ENCODE measurements at regions not wholly inside any gene's neighbourhood (a gene's known extent, or its start where the extent isn't known, plus 50 kb on each side); places are given as distances from the start of the nearest gene placed in this dataset.

DNA sequence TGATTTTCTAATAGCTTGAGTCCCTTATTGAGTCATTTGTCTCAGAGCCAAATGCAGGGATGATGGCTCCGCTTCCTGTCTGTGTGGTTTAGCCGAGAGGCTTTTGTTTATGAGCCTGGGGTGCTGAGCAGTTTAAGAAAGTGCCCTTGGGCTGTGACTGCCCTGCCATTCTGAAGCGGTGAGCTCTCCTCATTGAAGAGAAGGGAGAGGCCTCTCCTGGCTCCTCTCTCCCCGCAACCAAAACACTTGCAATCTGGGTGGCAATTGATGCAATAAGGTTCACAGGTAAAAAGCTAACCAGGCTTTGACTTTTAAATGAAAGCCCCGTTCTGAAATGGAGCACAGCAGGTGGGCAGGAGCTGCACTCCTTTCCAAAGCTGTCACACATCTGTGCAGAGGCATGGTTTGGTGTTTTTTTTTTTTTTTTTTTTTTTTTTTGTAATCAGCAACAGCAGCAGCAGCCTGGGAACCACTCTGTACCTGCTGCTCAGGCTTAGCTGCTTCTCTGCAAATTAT is 403.7 kb downstream of the SIPA1L2 start:
- H3K4me1 ChIP-seq (replicated peaks in 1 of 4; ENCODE audit: control insufficient read depth in 3 of 4, insufficient read depth in 4 of 4, low read length in 3 of 4), result peaks cover 0 to 13% (median 7%) of the 10 kb centered on the region in 4 experiments; a peak in 6 of 7 replicates
- peak overlapping the region; percentile 61 to 62 for H3K4me2 ChIP-seq (ENCODE audit: insufficient read depth in 1 of 2, low read depth in 2 of 2, low read length in 2 of 2)
- H2BK15ac ChIP-seq (ENCODE audit: low read length), result no peak overlapping the region
- no peak overlapping the region for H2AK5ac ChIP-seq (ENCODE audit: low read depth, low read length)
- no peak overlapping the region for H2BK5ac ChIP-seq (ENCODE audit: low read depth, low read length)
- H3K27ac ChIP-seq (ENCODE audit: low read depth, low read length), result no peak overlapping the region
- peak overlapping the region in 3 of 4 experiments; percentile 11 to 38 (median 21); a peak in 4 of 8 replicates for H3K4me3 ChIP-seq (ENCODE audit: extremely low read depth in 1 of 4, insufficient read depth in 2 of 4, low read depth in 3 of 4, low read length in 4 of 4)
- FAIRE-seq, result peak; percentile 68
- H3K79me1 ChIP-seq (ENCODE audit: low read depth, low read length), result no peaks in the 10 kb centered on the region
- no peak overlapping the region for H2BK20ac ChIP-seq (ENCODE audit: low read length)
- H3K9ac ChIP-seq (replicated peaks in 1 of 4; ENCODE audit: extremely low read depth in 1 of 4, low read depth in 3 of 4, low read length in 3 of 4), result no peak overlapping the region
- H2BK120ac ChIP-seq (replicated peaks; ENCODE audit: low read depth, low read length), result no peak overlapping the region
- H4K20me1 ChIP-seq (replicated peaks in 1 of 2; ENCODE audit: control insufficient read depth in 1 of 2, insufficient read depth in 2 of 2, low read length in 2 of 2), result peaks cover 0 to 4% of the 10 kb centered on the region in 2 experiments
- H2AFZ ChIP-seq (ENCODE audit: low read length), result no peak overlapping the region
- H3K23ac ChIP-seq (ENCODE audit: insufficient read length), result no peak overlapping the region
- H3K79me2 ChIP-seq (ENCODE audit: control insufficient read depth in 1 of 2, insufficient read depth in 2 of 2, low read length in 2 of 2), result no peaks in the 10 kb centered on the region
- H3K56ac ChIP-seq (replicated peaks; ENCODE audit: insufficient read length, low read depth, low read length), result no peak overlapping the region
- peaks cover 23 to 48% (median 42%) of the 10 kb centered on the region in 4 experiments for H3K27me3 ChIP-seq (replicated peaks in 1 of 4; ENCODE audit: control insufficient read depth in 3 of 4, extremely low read depth in 1 of 4, insufficient read depth in 3 of 4, low read length in 3 of 4)
- DNase-seq (ENCODE audit: low read depth in 1 of 2, low spot score in 2 of 2), result peak; percentile 63 to 68
- 5% methylated on average over 5 of the region's 5 CpGs; no CpG with 5 or more reads in 1 of the 2 experiments for WGBS, 2 experiments (ENCODE audit: extremely low coverage in 1 of 2, insufficient coverage in 1 of 2, insufficient read length in 1 of 2, insufficient replicate concordance in 2 of 2, low coverage in 1 of 2, low lambda C conversion rate in 2 of 2, missing lambda C conversion rate in 1 of 2)
- H4K5ac ChIP-seq (ENCODE audit: insufficient read length, low read depth, low read length), result no peak overlapping the region
- H3K18ac ChIP-seq (ENCODE audit: extremely low read depth, low read length), result no peak overlapping the region; the same call in 1 of the 2 replicates
- no peaks in the 10 kb centered on the region; a peak in 1 of 4 replicates for H3K9me3 ChIP-seq (ENCODE audit: insufficient read depth in 2 of 2, low read depth in 1 of 2, low read length in 1 of 2)
- H3K36me3 ChIP-seq (ENCODE audit: control insufficient read depth in 2 of 4, insufficient read depth in 4 of 4, low read length in 3 of 4), result no peaks in the 10 kb centered on the region
- H2BK12ac ChIP-seq (ENCODE audit: low read depth, low read length), result no peak overlapping the region
- CTCF ChIA-PET (ENCODE audit: partially characterized antibody), result interaction anchor here (0.8 to 1.8 kb wide), 6 partner anchors 9 to 76 kb away, joined by 3 to 6 read pairs (median 3); no protein-coding TSS in a partner anchor
- no peak overlapping the region for H4K91ac ChIP-seq (replicated peaks; ENCODE audit: insufficient read length, low read length)
- no peak overlapping the region for H3K4ac ChIP-seq (replicated peaks; ENCODE audit: insufficient read length, low read depth, low read length)
- H4K8ac ChIP-seq (ENCODE audit: extremely low read depth, insufficient read depth, low read length), result no peak overlapping the region
- POLR2A ChIA-PET (ENCODE audit: partially characterized antibody), result interaction anchor here (0.8 to 1.3 kb wide), 3 partner anchors 9 to 167 kb away, joined by 3 read pairs; no protein-coding TSS in a partner anchor
- H3K23me2 ChIP-seq (ENCODE audit: low read depth, low read length), result 0 out of 2 replicates have a peak, but pooled peaks cover 2% of the 10 kb centered on the region
- H3K14ac ChIP-seq (ENCODE audit: insufficient read length), result no peak overlapping the region
- TF ChIP-seq HDAC6 (IDR thresholded peaks at IDR 0.05; ENCODE audit: low read depth, low read length), result no peak
- TF ChIP-seq PHF8 (conservative IDR thresholded peaks at IDR 0.05; ENCODE audit: low read depth, low read length), result no peak

Measured in H1 (cell line).